Inferior parietal cortex (tissue), 1 donor: ENCODE measurements at regions not wholly inside any gene's neighbourhood (a gene's known extent, or its start where the extent isn't known, plus 50 kb on each side); places are given as distances from the start of the nearest gene placed in this dataset.
A peak's percentile ranks its signal among the peaks of the same experiment; 100 is the strongest.

ENCODE experiments used
- DNase-seq: peaks from one replicate; pipeline ENCODE4 v3.0.0-alpha.2; 2016; ENCODE audit errors: extremely low spot score

GRCh38 chr21:16536643-16537434, 807.1 kb downstream of the USP25 start:
- peak; percentile 79 for DNase-seq

DNA sequence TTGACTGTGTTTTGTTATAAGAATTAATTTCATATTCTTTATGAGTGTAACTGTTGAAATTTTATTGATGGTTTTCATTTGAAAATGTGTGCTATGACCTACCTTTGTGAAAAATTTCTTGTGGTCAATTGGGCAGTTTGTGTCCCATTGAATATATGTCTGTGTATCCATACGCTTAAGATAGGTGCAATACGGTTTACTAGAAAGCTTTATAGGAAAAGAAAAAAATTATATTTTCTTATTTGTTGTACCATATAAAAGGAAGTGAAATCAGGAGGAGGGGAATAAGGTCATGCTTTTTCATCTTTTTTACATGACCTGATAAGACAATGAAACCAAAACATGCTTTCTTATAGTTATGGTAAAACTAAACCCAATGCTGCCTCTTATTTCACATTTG, 807.7 kb downstream of the USP25 start:
- peak; percentile 44 for DNase-seq

DNA sequence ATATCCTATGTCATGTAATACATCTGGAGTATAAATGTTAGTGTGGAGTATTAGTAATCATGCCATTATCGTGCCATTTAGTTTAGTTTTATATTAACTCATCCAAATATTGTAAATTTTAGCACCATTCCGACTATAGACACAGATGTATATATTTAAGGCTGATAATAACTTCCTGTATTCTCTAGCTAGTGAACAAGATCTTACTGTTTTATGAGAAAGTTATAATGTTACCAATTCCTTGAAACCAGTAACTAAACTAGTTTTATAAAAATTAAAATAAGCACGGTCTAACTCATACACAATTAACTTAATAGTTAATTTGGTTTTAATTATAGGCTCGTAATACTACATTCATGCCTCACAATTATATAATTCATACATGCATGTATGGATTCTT, 808.6 kb downstream of the USP25 start:
- DNase-seq, result peak; percentile 21

- peak; percentile 24 for DNase-seq
These were observed 809.2 kb downstream of the USP25 start for GRCh38 chr21:16538936-16539440.

DNA sequence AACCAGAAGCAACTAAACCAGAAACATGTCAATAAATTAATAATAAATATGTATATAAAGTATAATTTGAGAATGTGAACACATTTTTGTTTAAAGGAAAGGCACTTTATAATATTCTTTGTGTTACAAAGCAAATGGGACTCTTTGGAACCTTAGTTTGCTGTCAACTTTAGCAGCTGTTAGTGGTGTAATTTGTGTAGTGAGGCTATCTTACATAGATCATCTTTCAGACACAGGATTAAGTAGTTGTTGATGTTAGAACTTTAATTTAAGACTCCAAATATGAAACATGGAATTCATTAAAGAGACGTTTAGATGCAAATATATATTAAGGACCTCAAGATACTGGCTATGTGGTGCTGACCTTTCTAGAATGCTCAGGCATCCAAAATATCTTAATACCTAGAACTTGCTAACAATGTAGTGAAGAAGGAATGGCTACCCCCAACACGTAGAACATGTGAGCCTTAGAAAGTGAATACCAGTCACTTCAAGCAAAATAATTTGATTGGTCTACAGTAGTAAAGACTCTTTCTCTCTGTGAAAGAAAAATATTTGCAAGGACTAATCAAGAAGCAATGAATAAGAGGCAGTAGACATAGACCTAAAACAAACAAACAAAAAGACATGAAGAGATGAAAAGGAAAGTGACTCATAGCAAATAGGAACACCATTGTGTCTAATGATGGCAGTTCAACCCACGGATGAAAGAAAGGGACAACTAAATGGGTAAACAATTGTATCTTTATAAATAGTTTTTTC, 811.4 kb downstream of the USP25 start:
- DNase-seq, result no peak

DNA sequence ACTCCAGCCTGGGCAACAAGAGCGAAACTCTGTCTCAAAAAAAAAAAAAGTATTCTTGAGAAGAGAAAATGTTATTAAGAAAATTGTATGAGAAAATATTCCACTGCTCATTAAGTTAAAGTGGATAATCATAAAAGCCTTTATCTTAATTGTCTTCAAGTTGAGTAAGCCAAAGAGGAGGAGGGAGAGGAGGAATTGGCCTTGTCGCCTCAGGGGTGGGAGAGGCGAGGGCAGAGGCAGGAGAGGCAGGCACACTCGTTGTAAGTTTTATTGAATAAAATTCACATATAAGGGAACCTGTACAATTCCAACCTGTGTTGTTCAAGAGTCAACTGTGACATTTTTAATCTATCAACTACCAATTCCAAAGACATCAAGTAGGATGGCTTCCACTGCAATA, 820.3 kb downstream of the USP25 start:
- no peak for DNase-seq

DNA sequence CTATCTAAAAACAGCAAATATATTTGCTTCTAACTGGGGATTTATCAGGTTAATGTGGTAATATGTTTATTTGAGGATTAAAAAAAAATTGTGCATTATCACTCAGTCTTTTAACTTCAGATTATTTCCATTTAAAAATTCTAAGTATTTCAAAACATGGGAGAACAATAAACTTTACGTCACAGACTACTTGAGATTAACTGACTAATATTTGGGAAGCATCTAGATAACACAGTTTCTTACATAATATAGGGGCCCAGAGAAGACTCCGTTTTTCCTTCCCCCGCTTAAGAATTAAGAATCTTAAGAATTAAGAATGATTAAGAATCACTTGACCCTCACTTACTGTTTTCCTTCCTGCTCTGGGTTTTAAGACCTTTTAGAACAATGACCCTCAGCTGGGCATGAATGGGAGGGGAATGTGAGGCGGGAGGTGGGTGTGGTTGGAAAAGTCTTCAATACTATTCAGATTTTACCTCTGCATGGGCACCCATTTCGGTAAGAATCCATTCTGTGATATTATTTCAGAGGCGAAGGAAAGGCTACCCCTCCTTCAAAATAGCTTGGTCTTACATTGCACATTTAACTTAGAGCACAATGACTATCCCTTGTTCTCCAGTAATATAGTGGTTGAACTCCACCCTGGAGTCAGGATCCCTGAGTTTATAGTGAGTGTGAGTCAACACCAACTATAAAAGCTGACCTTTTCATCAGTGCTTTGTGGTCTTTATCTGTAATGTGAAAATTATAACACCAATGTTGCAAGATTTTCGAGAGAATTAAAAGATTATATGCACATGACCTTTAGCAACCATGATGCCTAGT, 821.3 kb downstream of the USP25 start:
- DNase-seq, result no peak

DNA sequence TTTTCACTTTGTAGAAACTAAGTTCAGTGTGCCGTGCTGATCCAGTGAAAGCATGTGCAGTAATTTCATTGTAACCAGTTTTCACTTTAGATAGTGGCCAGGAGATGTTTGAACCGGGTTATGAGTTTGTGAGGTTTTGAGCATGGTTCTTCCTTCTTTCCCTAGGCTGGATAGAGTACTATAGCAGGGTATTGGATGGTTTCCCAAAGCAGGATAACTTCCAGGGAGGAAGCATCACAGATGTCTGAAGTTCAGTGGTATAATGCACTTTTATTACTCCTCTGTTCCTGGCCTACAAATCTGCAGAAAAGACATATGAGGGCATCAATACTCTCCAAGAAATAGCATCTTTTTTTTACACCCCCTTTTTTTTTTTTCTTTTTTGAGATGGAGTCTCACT, 823.1 kb downstream of the USP25 start:
- DNase-seq, result no peak

DNA sequence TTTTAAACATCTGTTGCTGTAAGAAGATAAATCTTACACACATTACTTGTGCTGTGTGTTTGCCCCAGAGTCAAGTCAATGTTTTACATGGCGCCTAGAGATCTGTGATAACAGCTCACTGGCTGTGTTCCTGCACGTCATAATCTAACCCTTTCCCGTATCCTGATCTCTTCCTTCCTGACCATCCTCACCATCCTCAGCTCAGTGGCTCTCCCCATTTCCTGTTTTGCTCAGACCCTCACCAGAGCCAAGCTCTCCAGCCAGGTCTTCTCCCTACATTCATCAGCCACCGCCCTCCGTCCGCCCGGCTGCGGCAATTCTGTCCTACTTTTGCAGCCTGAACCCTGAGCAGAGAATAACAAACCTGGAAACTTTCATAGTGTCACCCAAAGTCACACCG, 824.7 kb downstream of the USP25 start:
- no peak for DNase-seq

GRCh38 chr21:16563116-16563515, 833.3 kb downstream of the USP25 start:
- no peak for DNase-seq

DNA sequence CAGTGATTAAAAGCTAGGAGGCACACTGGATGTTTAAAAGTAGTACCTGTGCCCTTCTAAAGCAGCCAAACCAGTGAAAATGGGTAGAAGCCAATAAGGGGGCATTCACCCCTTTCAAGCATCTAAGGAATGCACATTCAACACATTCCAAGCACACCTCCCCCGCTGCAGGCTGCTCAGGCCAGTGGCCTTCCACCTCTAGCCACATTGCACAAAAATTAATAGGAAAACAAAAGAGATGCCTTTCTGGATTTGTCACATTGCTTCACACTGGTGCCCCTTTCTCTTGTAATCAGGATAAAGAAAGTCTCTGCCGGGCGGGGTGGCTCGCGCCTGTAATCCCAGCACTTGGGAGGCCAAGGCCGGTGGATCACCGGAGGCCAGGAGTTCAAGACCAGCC, 834.0 kb downstream of the USP25 start:
- no peak for DNase-seq

DNA sequence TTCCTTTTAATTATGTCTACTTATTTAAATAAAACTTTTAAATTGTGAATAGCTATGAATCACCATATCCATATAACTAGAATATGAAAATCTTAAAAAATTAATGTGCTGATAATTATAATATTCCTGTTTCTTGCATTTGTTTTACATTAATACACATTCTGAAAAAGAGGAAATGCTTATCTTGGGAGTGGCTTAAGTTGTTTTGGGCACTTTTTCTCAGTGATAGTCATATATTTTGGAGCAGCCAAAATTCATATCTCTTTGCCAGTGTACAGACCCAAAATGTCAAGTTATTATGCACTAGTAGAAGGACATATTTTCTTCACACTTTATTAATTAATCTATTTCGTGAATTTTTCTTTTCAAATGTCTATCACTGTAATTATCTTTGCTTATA, 838.5 kb downstream of the USP25 start:
- DNase-seq, result no peak

- no peak for DNase-seq
These were observed 838.9 kb downstream of the USP25 start for GRCh38 chr21:16568661-16569060.

DNA sequence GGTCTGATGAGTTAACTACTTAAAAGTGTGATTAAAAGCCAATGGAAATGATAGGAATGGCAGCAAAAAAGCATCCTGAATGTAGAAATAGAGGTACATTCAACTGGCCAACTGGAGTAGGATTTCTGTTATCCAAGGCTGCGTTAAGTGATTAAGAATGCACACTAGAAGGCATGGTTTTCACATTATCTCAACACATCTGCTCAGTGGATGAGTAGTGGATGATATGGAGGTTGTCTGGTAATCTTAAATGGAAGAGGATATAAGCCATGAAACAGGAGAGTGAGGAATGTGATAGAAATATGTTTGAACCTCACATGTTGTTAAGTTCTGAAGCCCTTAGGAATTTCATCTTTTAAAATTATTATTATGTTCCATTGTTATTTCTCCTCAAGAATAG, 839.9 kb downstream of the USP25 start:
- DNase-seq, result no peak

- peak; percentile 51 for DNase-seq
These were observed 840.4 kb downstream of the USP25 start for GRCh38 chr21:16570171-16570570.

DNA sequence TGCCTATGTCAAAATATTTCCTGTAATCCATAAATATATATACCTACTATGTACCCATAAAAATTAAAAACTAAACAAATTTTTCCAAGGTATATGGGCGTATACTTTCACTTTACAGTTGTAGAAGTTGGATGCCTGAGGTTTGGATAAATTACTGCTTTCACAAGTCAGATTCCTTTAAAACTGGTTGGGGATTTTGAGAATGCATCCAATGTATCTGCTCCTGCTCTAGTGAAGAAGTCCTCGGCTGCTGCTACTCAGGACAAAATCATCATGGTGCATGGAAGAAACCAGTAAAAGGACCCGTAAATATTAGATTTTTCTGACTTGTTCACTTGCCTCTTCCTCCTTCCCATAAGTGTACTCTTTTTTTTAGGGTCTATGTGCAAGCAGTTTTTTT, 841.1 kb downstream of the USP25 start:
- no peak for DNase-seq

- DNase-seq, result no peak
These were observed 841.8 kb downstream of the USP25 start for GRCh38 chr21:16571594-16571993.

- no peak for DNase-seq
These were observed 842.2 kb downstream of the USP25 start for GRCh38 chr21:16572032-16572431.

GRCh38 chr21:16573578-16573977, 843.8 kb downstream of the USP25 start:
- DNase-seq, result no peak

DNA sequence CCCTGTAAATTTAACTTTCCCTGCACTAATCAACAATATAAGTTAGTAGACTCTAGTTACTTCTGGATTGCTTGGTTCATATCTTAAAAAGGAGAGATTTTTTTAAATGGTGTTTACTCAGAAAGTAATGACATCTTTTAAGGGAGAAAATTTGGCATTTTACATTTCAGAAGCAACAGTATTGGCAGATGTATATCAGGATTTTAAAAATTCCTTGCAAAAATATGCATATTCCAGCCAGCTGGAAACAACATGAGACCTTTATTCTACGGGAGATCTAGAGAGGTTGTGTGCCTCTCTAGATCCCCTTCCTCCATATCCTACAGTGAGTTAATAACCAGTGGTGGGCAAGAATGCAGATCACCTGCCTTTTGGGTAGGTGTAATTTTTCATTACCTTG, 848.2 kb downstream of the USP25 start:
- DNase-seq, result no peak

DNA sequence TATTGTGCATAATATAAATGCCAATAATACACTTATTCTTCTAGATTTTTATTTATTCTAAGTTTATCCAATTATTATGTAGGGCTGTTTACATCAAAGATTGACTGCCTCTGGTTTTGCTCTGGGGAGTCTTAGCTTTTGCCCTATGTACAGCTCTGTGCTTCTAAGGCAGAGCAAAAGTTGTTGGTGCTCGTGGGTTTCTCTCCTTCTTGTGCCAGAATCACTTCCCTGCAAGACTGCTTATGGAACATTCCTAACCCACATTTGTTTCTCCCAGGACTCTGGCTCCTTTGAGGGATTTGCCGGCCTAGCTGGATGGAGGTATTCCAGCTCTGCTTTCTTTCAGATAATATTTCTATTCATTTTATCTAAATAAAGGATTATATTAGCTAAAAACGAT, 849.1 kb downstream of the USP25 start:
- no peak for DNase-seq

GRCh38 chr21:16579538-16579937, 849.8 kb downstream of the USP25 start:
- DNase-seq, result peak; percentile 70
